IMR-90 (cell line): ENCODE measurements at regions not wholly inside any gene's neighbourhood (a gene's known extent, or its start where the extent isn't known, plus 50 kb on each side); places are given as distances from the start of the nearest gene placed in this dataset.

Experiments used
- ATAC-seq: fragments of 200-7000 bp; cut with Tn5 transposase; 2 replicates; pipeline ENCODE4 v1.9.1; 2020; ENCODE audit warnings: low read depth, mild to moderate bottlenecking, moderate library complexity
- BruUV-seq: library from RNA; stranded (reverse); fragments of 400-500 nt; replicated peaks from 2 replicates; lab custom pipeline; 2021; lab: Mats Ljungman, UMichigan
- CTCF ChIA-PET: fragments of 300-600 bp; formaldehyde crosslinking; extraction: SDS; loops from one replicate; lab custom pipeline; 2021; ENCODE audit warnings: antibody characterized with exemption; lab: Yijun Ruan, JAX
- POLR2A ChIA-PET: fragments of 300-600 bp; sonication (Branson Sonifier 250); formaldehyde crosslinking; loops from one replicate; lab custom pipeline; 2022; ENCODE audit warnings: antibody characterized with exemption; ENCODE audit not compliant: unreplicated experiment; lab: Charles Lee
- DNase-seq: peaks from one replicate; pipeline ENCODE4 v3.0.0; 2013
- H2AFZ ChIP-seq: replicated peaks from 2 replicates; pipeline ENCODE3; 2013; ENCODE audit warnings: low read length, mild to moderate bottlenecking; ENCODE audit not compliant: poor library complexity
- H2AK5ac ChIP-seq: 2 replicates; pipeline ENCODE4 v1.6.1; 2013; ENCODE audit warnings: low read depth, low read length, inconsistent platforms
- H2AK9ac ChIP-seq: replicated peaks from 2 replicates; pipeline ENCODE3; 2013; ENCODE audit warnings: mild to moderate bottlenecking, low read depth, low read length, moderate library complexity; ENCODE audit not compliant: poor library complexity
- H2BK120ac ChIP-seq: 2 replicates; pipeline ENCODE4 v1.6.1; 2013; ENCODE audit warnings: low read depth, low read length, inconsistent platforms
- H2BK15ac ChIP-seq: 3 replicates; pipeline ENCODE4 v1.6.1; 2013; ENCODE audit warnings: low read depth, low read length, inconsistent platforms
- H2BK20ac ChIP-seq: 2 replicates; pipeline ENCODE4 v1.6.1; 2013; ENCODE audit warnings: low read depth, mild to moderate bottlenecking, inconsistent platforms, low read length, moderate library complexity
- H2BK5ac ChIP-seq: 2 replicates; pipeline ENCODE4 v1.6.1; 2013; ENCODE audit warnings: mild to moderate bottlenecking, low read depth, low read length, inconsistent platforms; ENCODE audit not compliant: poor library complexity, severe bottlenecking
- H3K14ac ChIP-seq: replicated peaks from 2 replicates; pipeline ENCODE4 v1.6.1; 2013; ENCODE audit warnings: low read depth, low read length, inconsistent platforms
- H3K18ac ChIP-seq: 2 replicates; pipeline ENCODE4 v1.6.1; 2013; ENCODE audit warnings: low read depth, low read length, control low read depth
- H3K23ac ChIP-seq: 2 replicates; pipeline ENCODE4 v1.6.1; 2013; ENCODE audit warnings: low read depth, low read length, inconsistent platforms
- H3K27ac ChIP-seq: 2 replicates; pipeline ENCODE4 v1.5.1; 2013; ENCODE audit warnings: mild to moderate bottlenecking, control low read depth, low read length; ENCODE audit not compliant: insufficient read depth
- H3K27me3 ChIP-seq: 2 replicates; pipeline ENCODE4 v1.6.1; 2013; ENCODE audit warnings: low read length; ENCODE audit not compliant: control insufficient read depth, insufficient read depth
- H3K36me3 ChIP-seq: 2 replicates; pipeline ENCODE4 v1.6.1; 2013; ENCODE audit warnings: low read length, mixed read lengths; ENCODE audit not compliant: control insufficient read depth, insufficient read depth
- H3K4ac ChIP-seq: 2 replicates; pipeline ENCODE4 v1.6.1; 2013; ENCODE audit warnings: low read depth, low read length, inconsistent platforms
- H3K4me1 ChIP-seq: 2 replicates; pipeline ENCODE4 v1.6.1; 2013; ENCODE audit warnings: low read length, mixed read lengths; ENCODE audit not compliant: control insufficient read depth, insufficient read depth
- H3K4me2 ChIP-seq: 2 replicates; pipeline ENCODE4 v1.6.1; 2013; ENCODE audit warnings: low read depth, mild to moderate bottlenecking, control low read depth, low read length, moderate library complexity
- H3K4me3 ChIP-seq: 2 replicates; pipeline ENCODE4 v1.5.1; 2013; ENCODE audit warnings: low read depth, mild to moderate bottlenecking, control low read depth, low read length, moderate library complexity; ENCODE audit not compliant: insufficient read depth
- H3K56ac ChIP-seq: 2 replicates; pipeline ENCODE4 v1.6.1; 2013; ENCODE audit warnings: low read length, inconsistent platforms; ENCODE audit not compliant: insufficient read depth; ENCODE audit errors: extremely low read depth
- H3K79me1 ChIP-seq, 2 experiments: 2 replicates each; pipeline ENCODE4 v1.6.1; 2013; ENCODE audit warnings: low read length in 2 of 2, inconsistent platforms in 1 of 2, low read depth in 1 of 2
- H3K9ac ChIP-seq: 2 replicates; pipeline ENCODE4 v1.6.1; 2013; ENCODE audit warnings: low read depth, low read length, control low read depth
- H3K9me1 ChIP-seq: 2 replicates; pipeline ENCODE4 v1.6.1; 2013; ENCODE audit warnings: low read length, inconsistent platforms; ENCODE audit not compliant: insufficient read depth
- H3K9me3 ChIP-seq: 2 replicates; pipeline ENCODE4 v1.6.1; 2013; ENCODE audit warnings: low read length; ENCODE audit not compliant: control insufficient read depth, insufficient read depth
- H4K20me1 ChIP-seq: 2 replicates; pipeline ENCODE4 v1.6.1; 2013; ENCODE audit warnings: low read length, inconsistent platforms; ENCODE audit not compliant: insufficient read depth
- H4K5ac ChIP-seq: 2 replicates; pipeline ENCODE4 v1.6.1; 2013; ENCODE audit warnings: mild to moderate bottlenecking, low read depth, low read length, control low read depth
- H4K8ac ChIP-seq, 2 experiments: 2 replicates each; pipeline ENCODE4 v1.6.1; 2013; ENCODE audit warnings: low read depth in 2 of 2, low read length in 2 of 2, control low read depth in 1 of 2, inconsistent platforms in 1 of 2
- H4K91ac ChIP-seq: 2 replicates; pipeline ENCODE4 v1.6.1; 2013; ENCODE audit warnings: low read depth, low read length, inconsistent platforms; ENCODE audit not compliant: insufficient read depth
- BHLHE40 ChIP-seq: fragments of 150-350 bp; IDR thresholded peaks from 2 replicates; pipeline ENCODE4 v1.6.1; 2016; ENCODE audit warnings: mild to moderate bottlenecking, low read depth, low read length
- FOS ChIP-seq: fragments of 150-350 bp; IDR thresholded peaks from 2 replicates; pipeline ENCODE4 v1.6.1; 2016; ENCODE audit warnings: low read depth, low read length
- POLR2A ChIP-seq: IDR thresholded peaks from 2 replicates; pipeline ENCODE4 v1.6.1; 2012; ENCODE audit warnings: mild to moderate bottlenecking, low read depth, low read length
- RAD21 ChIP-seq: IDR thresholded peaks from 2 replicates; pipeline ENCODE4 v1.6.1; 2012; ENCODE audit warnings: low read length, improper control_type of control experiment
- WGBS, 2 experiments: methylation state at CpG; one replicate each; pipeline versions ENCODE4 v1.1.5 to v1.1.7; 2013; ENCODE audit warnings: missing lambda C conversion rate in 2 of 2; ENCODE audit not compliant: insufficient read length in 1 of 2; ENCODE audit errors: extremely low coverage in 2 of 2; 5-methylcytosine and 5-hydroxymethylcytosine counted together
- dilution Hi-C: fragments of 300-500 bp; cut with HindIII; formaldehyde crosslinking; loops from one replicate; pipeline ENCODE4 v1.14.3; 2018; ENCODE audit warnings: low sequenced_read_pairs; ENCODE audit not compliant: unreplicated experiment
- in situ Hi-C: fragments of 300-500 bp; cut with MboI; formaldehyde crosslinking; loops from 3 replicates; pipeline ENCODE4 v1.14.3; 2019; ENCODE audit warnings: low sequenced_read_pairs, inconsistent platforms, mixed read lengths
- intact Hi-C: fragments of 100-400 bp; cut with micrococcal nuclease; formaldehyde crosslinking; loops from 2 replicates; pipeline ENCODE4 v1.10.0; 2022
- TF ChIP-seq, protein P1 (sequence below): conservative IDR thresholded peaks from 2 replicates; pipeline ENCODE4 v1.5.1; 2012; ENCODE audit warnings: mild to moderate bottlenecking, low read depth, low read length, improper control_type of control experiment

- H3K4ac ChIP-seq: no peak overlapping the region
- intact Hi-C loops (no loop called here), in situ Hi-C loops (no loop called here), dilution Hi-C loops (no loop called here)
- no peaks in the 10 kb centered on the region for H3K9me1 ChIP-seq
- no peak overlapping the region for H3K18ac ChIP-seq
- H4K8ac ChIP-seq: no peak overlapping the region
- POLR2A ChIA-PET: no interaction called here
- BruUV-seq: no TSS peak
- H2BK15ac ChIP-seq: no peak overlapping the region
- no peak overlapping the region for H2BK20ac ChIP-seq
- no peak overlapping the region for H3K9ac ChIP-seq
- ATAC-seq (peak; percentile 69), DNase-seq (peak; percentile 29)
- no peak overlapping the region for H3K56ac ChIP-seq
- CTCF ChIA-PET: interaction anchor here (1.3 kb wide), 1 partner anchor 18 kb away, joined by 3 read pairs; no protein-coding TSS in a partner anchor
- H4K5ac ChIP-seq: no peak overlapping the region
- H2AFZ ChIP-seq: no peak overlapping the region
- no peak overlapping the region for H3K4me3 ChIP-seq
- H4K20me1 ChIP-seq: no peaks in the 10 kb centered on the region
- H2BK5ac ChIP-seq: no peak overlapping the region
- H3K14ac ChIP-seq: no peak overlapping the region
- no peak overlapping the region for H2AK5ac ChIP-seq
- H3K4me1 ChIP-seq: no peaks in the 10 kb centered on the region
- H3K9me3 ChIP-seq: no peaks in the 10 kb centered on the region
- no peak overlapping the region for H3K27ac ChIP-seq
- no peak overlapping the region for H3K23ac ChIP-seq
- no peaks in the 10 kb centered on the region for H3K79me1 ChIP-seq
- H3K36me3 ChIP-seq: no peaks in the 10 kb centered on the region
- WGBS, 2 experiments: no CpG with 5 or more reads among the region's 2 CpGs
- no peak overlapping the region for H4K91ac ChIP-seq
- no peak overlapping the region for H2BK120ac ChIP-seq
- TF ChIP-seq RAD21: no peak
- TF ChIP-seq BHLHE40: no peak
- TF ChIP-seq, protein P1, sequence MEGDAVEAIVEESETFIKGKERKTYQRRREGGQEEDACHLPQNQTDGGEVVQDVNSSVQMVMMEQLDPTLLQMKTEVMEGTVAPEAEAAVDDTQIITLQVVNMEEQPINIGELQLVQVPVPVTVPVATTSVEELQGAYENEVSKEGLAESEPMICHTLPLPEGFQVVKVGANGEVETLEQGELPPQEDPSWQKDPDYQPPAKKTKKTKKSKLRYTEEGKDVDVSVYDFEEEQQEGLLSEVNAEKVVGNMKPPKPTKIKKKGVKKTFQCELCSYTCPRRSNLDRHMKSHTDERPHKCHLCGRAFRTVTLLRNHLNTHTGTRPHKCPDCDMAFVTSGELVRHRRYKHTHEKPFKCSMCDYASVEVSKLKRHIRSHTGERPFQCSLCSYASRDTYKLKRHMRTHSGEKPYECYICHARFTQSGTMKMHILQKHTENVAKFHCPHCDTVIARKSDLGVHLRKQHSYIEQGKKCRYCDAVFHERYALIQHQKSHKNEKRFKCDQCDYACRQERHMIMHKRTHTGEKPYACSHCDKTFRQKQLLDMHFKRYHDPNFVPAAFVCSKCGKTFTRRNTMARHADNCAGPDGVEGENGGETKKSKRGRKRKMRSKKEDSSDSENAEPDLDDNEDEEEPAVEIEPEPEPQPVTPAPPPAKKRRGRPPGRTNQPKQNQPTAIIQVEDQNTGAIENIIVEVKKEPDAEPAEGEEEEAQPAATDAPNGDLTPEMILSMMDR: no peak
- no peak for TF ChIP-seq FOS
- TF ChIP-seq POLR2A: no peak
- no peak overlapping the region for H2AK9ac ChIP-seq
- no peak overlapping the region for H3K4me2 ChIP-seq
- no peaks in the 10 kb centered on the region for H3K27me3 ChIP-seq
Observed at GRCh38 chr1:79726911-79727310, 720.4 kb upstream of the ADGRL4 start.
